ENCODE measurements at regions not wholly inside any gene's neighbourhood (a gene's known extent, or its start where the extent isn't known, plus 50 kb on each side); places are given as distances from the start of the nearest gene placed in this dataset.

- no peak for DNase-seq
These were observed 120.2 kb downstream of the TENT4A start for GRCh38 chr5:6833406-6833805.

GRCh38 chr5:6837095-6837494 lies 123.9 kb downstream of the TENT4A start:
- DNase-seq = no peak

- DNase-seq = no peak
These were observed 124.4 kb downstream of the TENT4A start for GRCh38 chr5:6837519-6838110.

- no peak for DNase-seq
These were observed 125.5 kb downstream of the TENT4A start for GRCh38 chr5:6838736-6839135.

GRCh38 chr5:6840136-6840793 lies 127.0 kb downstream of the TENT4A start:
- no peak for DNase-seq

- DNase-seq = no peak
These were observed 130.1 kb downstream of the TENT4A start for GRCh38 chr5:6843335-6843734.

GRCh38 chr5:6843821-6844220 lies 130.6 kb downstream of the TENT4A start:
- DNase-seq = no peak

GRCh38 chr5:6845856-6846255 lies 132.6 kb downstream of the TENT4A start:
- no peak for DNase-seq

- DNase-seq = no peak
These were observed 134.6 kb downstream of the TENT4A start for GRCh38 chr5:6847870-6848269.

GRCh38 chr5:6849316-6850105 lies 136.3 kb downstream of the TENT4A start:
- DNase-seq = no peak

GRCh38 chr5:6850106-6850432 lies 136.8 kb downstream of the TENT4A start:
- DNase-seq = no peak

GRCh38 chr5:6856653-6857052 lies 143.4 kb downstream of the TENT4A start:
- no peak for DNase-seq

GRCh38 chr5:6858419-6858818 lies 145.2 kb downstream of the TENT4A start:
- DNase-seq = no peak

- DNase-seq = no peak
These were observed 145.8 kb downstream of the TENT4A start for GRCh38 chr5:6859023-6859422.

GRCh38 chr5:6859951-6860638 lies 146.9 kb downstream of the TENT4A start:
- no peak for DNase-seq

- no peak for DNase-seq
These were observed 147.8 kb downstream of the TENT4A start for GRCh38 chr5:6861036-6861435.

- DNase-seq = no peak
These were observed 148.4 kb downstream of the TENT4A start for GRCh38 chr5:6861667-6862066.

GRCh38 chr5:6862306-6862705 lies 149.1 kb downstream of the TENT4A start:
- no peak for DNase-seq

GRCh38 chr5:6867712-6868111 lies 154.5 kb downstream of the TENT4A start:
- DNase-seq = no peak

GRCh38 chr5:6868171-6868570 lies 154.9 kb downstream of the TENT4A start:
- no peak for DNase-seq

GRCh38 chr5:6868575-6869215 lies 155.5 kb downstream of the TENT4A start:
- DNase-seq = no peak

GRCh38 chr5:6869677-6870076 lies 156.4 kb downstream of the TENT4A start:
- no peak for DNase-seq

Data from CD4-positive, alpha-beta T cell treated with Interleukin-10 for 1 hour (primary cell).